HEK293 (cell line): ENCODE measurements at regions not wholly inside any gene's neighbourhood (a gene's known extent, or its start where the extent isn't known, plus 50 kb on each side); places are given as distances from the start of the nearest gene placed in this dataset.

Experiments used
- KLF1 ChIP-seq: fragments of 450-650 bp; formaldehyde crosslinking; IDR thresholded peaks from 2 replicates; pipeline ENCODE4 v1.5.1; 2016; ENCODE audit warnings: missing biosample characterization, missing genetic modification characterization
- MYNN ChIP-seq: fragments of 450-650 bp; formaldehyde crosslinking; IDR thresholded peaks from 2 replicates; pipeline ENCODE4 v1.5.1; 2016; ENCODE audit warnings: missing biosample characterization, missing genetic modification characterization, borderline replicate concordance
- WT1 ChIP-seq: fragments of 450-650 bp; formaldehyde crosslinking; IDR thresholded peaks from 2 replicates; pipeline ENCODE4 v1.5.1; 2016; ENCODE audit warnings: missing biosample characterization, missing genetic modification characterization
- ZBTB21 ChIP-seq: fragments of 450-650 bp; formaldehyde crosslinking; IDR thresholded peaks from 2 replicates; pipeline ENCODE4 v1.5.1; 2017; ENCODE audit warnings: missing biosample characterization, missing genetic modification characterization
- ZEB2 ChIP-seq: fragments of 450-650 bp; formaldehyde crosslinking; IDR thresholded peaks from 2 replicates; pipeline ENCODE4 v1.5.1; 2016; ENCODE audit warnings: missing biosample characterization, missing genetic modification characterization
- ZFP37 ChIP-seq: fragments of 450-650 bp; formaldehyde crosslinking; IDR thresholded peaks from 2 replicates; pipeline ENCODE4 v1.5.1; 2016; ENCODE audit warnings: missing biosample characterization, missing genetic modification characterization
- ZNF16 ChIP-seq: fragments of 450-650 bp; formaldehyde crosslinking; IDR thresholded peaks from 2 replicates; pipeline ENCODE4 v1.5.1; 2016; ENCODE audit warnings: low read depth, missing biosample characterization, missing genetic modification characterization
- ZNF169 ChIP-seq: fragments of 450-650 bp; formaldehyde crosslinking; IDR thresholded peaks from 2 replicates; pipeline ENCODE4 v1.5.1; 2016; ENCODE audit warnings: missing biosample characterization, missing genetic modification characterization
- ZNF24 ChIP-seq: fragments of 450-650 bp; formaldehyde crosslinking; IDR thresholded peaks from 2 replicates; pipeline ENCODE4 v1.5.1; 2016; ENCODE audit warnings: missing biosample characterization, missing genetic modification characterization
- ZNF302 ChIP-seq: fragments of 450-650 bp; formaldehyde crosslinking; IDR thresholded peaks from 2 replicates; pipeline ENCODE4 v1.5.1; 2016; ENCODE audit warnings: missing biosample characterization, missing genetic modification characterization, low read depth
- ZNF391 ChIP-seq: fragments of 450-650 bp; formaldehyde crosslinking; IDR thresholded peaks from 2 replicates; pipeline ENCODE4 v1.5.1; 2016; ENCODE audit warnings: low read depth, missing biosample characterization, missing genetic modification characterization, borderline replicate concordance
- ZNF426 ChIP-seq: fragments of 450-650 bp; formaldehyde crosslinking; IDR thresholded peaks from 2 replicates; pipeline ENCODE4 v1.5.1; 2017; ENCODE audit warnings: missing biosample characterization, missing genetic modification characterization, mild to moderate bottlenecking, inconsistent platforms, moderate library complexity
- ZNF433 ChIP-seq: fragments of 450-650 bp; formaldehyde crosslinking; IDR thresholded peaks from 2 replicates; pipeline ENCODE4 v1.5.1; 2016; ENCODE audit warnings: missing biosample characterization, missing genetic modification characterization, low read depth
- ZNF521 ChIP-seq: fragments of 450-650 bp; formaldehyde crosslinking; IDR thresholded peaks from 2 replicates; pipeline ENCODE4 v1.5.1; 2017; ENCODE audit warnings: missing biosample characterization, mild to moderate bottlenecking, missing genetic modification characterization
- ZNF529 ChIP-seq: fragments of 450-650 bp; formaldehyde crosslinking; IDR thresholded peaks from 2 replicates; pipeline ENCODE4 v1.5.1; 2017; ENCODE audit warnings: missing genetic modification characterization, missing biosample characterization; ENCODE audit not compliant: insufficient replicate concordance
- ZNF549 ChIP-seq: fragments of 450-650 bp; IDR thresholded peaks from 2 replicates; pipeline ENCODE4 v1.5.1; 2018; ENCODE audit warnings: missing biosample characterization, missing genetic modification characterization, mild to moderate bottlenecking, inconsistent platforms, moderate library complexity
- ZNF561 ChIP-seq: fragments of 450-650 bp; IDR thresholded peaks from 2 replicates; pipeline ENCODE4 v1.5.1; 2018; ENCODE audit warnings: missing biosample characterization, missing genetic modification characterization, borderline replicate concordance
- ZNF571 ChIP-seq: fragments of 450-650 bp; formaldehyde crosslinking; IDR thresholded peaks from 2 replicates; pipeline ENCODE4 v1.5.0; 2017; ENCODE audit warnings: missing biosample characterization, missing genetic modification characterization
- ZNF610 ChIP-seq: fragments of 450-650 bp; formaldehyde crosslinking; IDR thresholded peaks from 2 replicates; pipeline ENCODE4 v1.5.1; 2016; ENCODE audit warnings: missing biosample characterization, missing genetic modification characterization, borderline replicate concordance
- ZNF623 ChIP-seq: fragments of 450-650 bp; formaldehyde crosslinking; IDR thresholded peaks from 2 replicates; pipeline ENCODE4 v1.5.1; 2016; ENCODE audit warnings: missing biosample characterization, missing genetic modification characterization
- ZNF626 ChIP-seq: fragments of 450-650 bp; sonication (Bioruptor Pico); formaldehyde crosslinking; IDR thresholded peaks from 2 replicates; pipeline ENCODE4 v1.5.1; 2018; ENCODE audit warnings: missing biosample characterization, missing genetic modification characterization, inconsistent platforms
- ZNF670 ChIP-seq: fragments of 450-650 bp; formaldehyde crosslinking; IDR thresholded peaks from 2 replicates; pipeline ENCODE4 v1.5.1; 2016; ENCODE audit warnings: missing biosample characterization, missing genetic modification characterization, low read depth
- ZNF76 ChIP-seq: fragments of 450-650 bp; formaldehyde crosslinking; IDR thresholded peaks from 2 replicates; pipeline ENCODE4; 2016; ENCODE audit warnings: low read depth, missing biosample characterization, missing genetic modification characterization, borderline replicate concordance
- TF ChIP-seq, protein P1 (sequence below): fragments of 450-650 bp; formaldehyde crosslinking; IDR thresholded peaks from 2 replicates; pipeline ENCODE4 v1.5.1; 2016; ENCODE audit warnings: missing biosample characterization, missing genetic modification characterization
- TF ChIP-seq, protein P2 (sequence below): fragments of 450-650 bp; formaldehyde crosslinking; IDR thresholded peaks from 2 replicates; pipeline ENCODE4 v1.5.1; 2017; ENCODE audit warnings: missing biosample characterization, missing genetic modification characterization
- TF ChIP-seq, protein P3 (sequence below): fragments of 450-650 bp; formaldehyde crosslinking; optimal IDR thresholded peaks from 2 replicates; pipeline ENCODE3; 2016; ENCODE audit warnings: missing biosample characterization, mild to moderate bottlenecking, missing genetic modification characterization
- TF ChIP-seq, protein P4 (sequence below): fragments of 450-650 bp; formaldehyde crosslinking; IDR thresholded peaks from 2 replicates; pipeline ENCODE4 v1.5.1; 2016; ENCODE audit warnings: missing biosample characterization, missing genetic modification characterization
- TF ChIP-seq, protein P5 (sequence below): fragments of 450-650 bp; formaldehyde crosslinking; IDR thresholded peaks from 2 replicates; pipeline ENCODE4 v1.5.1; 2016; ENCODE audit warnings: missing biosample characterization, missing genetic modification characterization
- TF ChIP-seq, protein P6 (sequence below): fragments of 450-650 bp; IDR thresholded peaks from 2 replicates; pipeline ENCODE4 v1.5.1; 2018; ENCODE audit warnings: missing biosample characterization, missing genetic modification characterization

DNA sequence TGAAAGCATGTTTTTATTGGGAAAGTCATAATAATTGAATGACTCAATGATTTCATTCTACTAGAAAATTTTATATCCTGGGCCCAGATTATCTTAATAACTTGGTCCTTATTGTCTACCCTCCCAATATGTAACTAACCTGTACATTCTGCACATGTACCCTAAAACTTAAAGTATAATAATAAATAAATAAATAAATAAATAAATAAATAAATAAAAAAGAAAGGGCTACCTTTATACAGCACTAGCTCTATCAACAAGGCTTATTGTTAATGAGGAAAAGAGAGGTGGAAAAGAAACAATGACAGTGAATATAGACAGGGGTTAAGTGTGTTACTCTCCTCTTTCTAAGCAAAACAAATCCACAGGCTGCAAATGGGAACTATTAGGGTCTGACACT is 83.6 kb downstream of the GRIN2B start (continued):
- TF ChIP-seq ZFP37 (tag by site-specific recombination) (no peak), ZNF302 (tag by site-specific recombination) (no peak), KLF1 (tag by site-specific recombination) (no peak), MYNN (no peak), ZNF549 (tag by site-specific recombination) (no peak), ZNF76 (tag by site-specific recombination) (no peak), ZNF670 (tag by site-specific recombination) (no peak), ZNF571 (tag by site-specific recombination) (no peak), ZNF24 (tag by site-specific recombination) (no peak), ZNF610 (tag by site-specific recombination) (no peak), ZBTB21 (no peak), ZNF16 (tag by site-specific recombination) (no peak), ZNF521 (tag by site-specific recombination) (no peak), ZNF433 (tag by site-specific recombination) (no peak), ZEB2 (no peak), ZNF529 (tag by site-specific recombination) (no peak), ZNF626 (tag by site-specific recombination) (no peak), WT1 (tag by site-specific recombination) (no peak), ZNF391 (tag by site-specific recombination) (no peak), ZNF623 (tag by site-specific recombination) (peak; percentile 46), ZNF426 (tag by site-specific recombination) (peak; percentile 66), ZNF561 (tag by site-specific recombination) (no peak), ZNF169 (tag by site-specific recombination) (no peak)
- TF ChIP-seq, protein P1, sequence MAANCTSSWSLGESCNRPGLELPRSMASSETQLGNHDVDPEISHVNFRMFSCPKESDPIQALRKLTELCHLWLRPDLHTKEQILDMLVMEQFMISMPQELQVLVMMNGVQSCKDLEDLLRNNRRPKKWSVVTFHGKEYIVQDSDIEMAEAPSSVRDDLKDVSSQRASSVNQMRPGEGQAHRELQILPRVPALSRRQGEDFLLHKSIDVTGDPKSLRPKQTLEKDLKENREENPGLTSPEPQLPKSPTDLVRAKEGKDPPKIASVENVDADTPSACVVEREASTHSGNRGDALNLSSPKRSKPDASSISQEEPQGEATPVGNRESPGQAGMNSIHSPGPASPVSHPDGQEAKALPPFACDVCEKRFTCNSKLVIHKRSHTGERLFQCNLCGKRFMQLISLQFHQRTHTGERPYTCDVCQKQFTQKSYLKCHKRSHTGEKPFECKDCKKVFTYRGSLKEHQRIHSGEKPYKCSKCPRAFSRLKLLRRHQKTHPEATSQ (tag by site-specific recombination), result no peak
- TF ChIP-seq, protein P2, sequence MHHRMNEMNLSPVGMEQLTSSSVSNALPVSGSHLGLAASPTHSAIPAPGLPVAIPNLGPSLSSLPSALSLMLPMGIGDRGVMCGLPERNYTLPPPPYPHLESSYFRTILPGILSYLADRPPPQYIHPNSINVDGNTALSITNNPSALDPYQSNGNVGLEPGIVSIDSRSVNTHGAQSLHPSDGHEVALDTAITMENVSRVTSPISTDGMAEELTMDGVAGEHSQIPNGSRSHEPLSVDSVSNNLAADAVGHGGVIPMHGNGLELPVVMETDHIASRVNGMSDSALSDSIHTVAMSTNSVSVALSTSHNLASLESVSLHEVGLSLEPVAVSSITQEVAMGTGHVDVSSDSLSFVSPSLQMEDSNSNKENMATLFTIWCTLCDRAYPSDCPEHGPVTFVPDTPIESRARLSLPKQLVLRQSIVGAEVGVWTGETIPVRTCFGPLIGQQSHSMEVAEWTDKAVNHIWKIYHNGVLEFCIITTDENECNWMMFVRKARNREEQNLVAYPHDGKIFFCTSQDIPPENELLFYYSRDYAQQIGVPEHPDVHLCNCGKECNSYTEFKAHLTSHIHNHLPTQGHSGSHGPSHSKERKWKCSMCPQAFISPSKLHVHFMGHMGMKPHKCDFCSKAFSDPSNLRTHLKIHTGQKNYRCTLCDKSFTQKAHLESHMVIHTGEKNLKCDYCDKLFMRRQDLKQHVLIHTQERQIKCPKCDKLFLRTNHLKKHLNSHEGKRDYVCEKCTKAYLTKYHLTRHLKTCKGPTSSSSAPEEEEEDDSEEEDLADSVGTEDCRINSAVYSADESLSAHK (tag by site-specific recombination), result no peak
- TF ChIP-seq, protein P3, sequence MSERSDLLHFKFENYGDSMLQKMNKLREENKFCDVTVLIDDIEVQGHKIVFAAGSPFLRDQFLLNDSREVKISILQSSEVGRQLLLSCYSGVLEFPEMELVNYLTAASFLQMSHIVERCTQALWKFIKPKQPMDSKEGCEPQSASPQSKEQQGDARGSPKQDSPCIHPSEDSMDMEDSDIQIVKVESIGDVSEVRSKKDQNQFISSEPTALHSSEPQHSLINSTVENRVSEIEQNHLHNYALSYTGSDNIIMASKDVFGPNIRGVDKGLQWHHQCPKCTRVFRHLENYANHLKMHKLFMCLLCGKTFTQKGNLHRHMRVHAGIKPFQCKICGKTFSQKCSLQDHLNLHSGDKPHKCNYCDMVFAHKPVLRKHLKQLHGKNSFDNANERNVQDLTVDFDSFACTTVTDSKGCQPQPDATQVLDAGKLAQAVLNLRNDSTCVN (tag by site-specific recombination), result no peak
- TF ChIP-seq, protein P4, sequence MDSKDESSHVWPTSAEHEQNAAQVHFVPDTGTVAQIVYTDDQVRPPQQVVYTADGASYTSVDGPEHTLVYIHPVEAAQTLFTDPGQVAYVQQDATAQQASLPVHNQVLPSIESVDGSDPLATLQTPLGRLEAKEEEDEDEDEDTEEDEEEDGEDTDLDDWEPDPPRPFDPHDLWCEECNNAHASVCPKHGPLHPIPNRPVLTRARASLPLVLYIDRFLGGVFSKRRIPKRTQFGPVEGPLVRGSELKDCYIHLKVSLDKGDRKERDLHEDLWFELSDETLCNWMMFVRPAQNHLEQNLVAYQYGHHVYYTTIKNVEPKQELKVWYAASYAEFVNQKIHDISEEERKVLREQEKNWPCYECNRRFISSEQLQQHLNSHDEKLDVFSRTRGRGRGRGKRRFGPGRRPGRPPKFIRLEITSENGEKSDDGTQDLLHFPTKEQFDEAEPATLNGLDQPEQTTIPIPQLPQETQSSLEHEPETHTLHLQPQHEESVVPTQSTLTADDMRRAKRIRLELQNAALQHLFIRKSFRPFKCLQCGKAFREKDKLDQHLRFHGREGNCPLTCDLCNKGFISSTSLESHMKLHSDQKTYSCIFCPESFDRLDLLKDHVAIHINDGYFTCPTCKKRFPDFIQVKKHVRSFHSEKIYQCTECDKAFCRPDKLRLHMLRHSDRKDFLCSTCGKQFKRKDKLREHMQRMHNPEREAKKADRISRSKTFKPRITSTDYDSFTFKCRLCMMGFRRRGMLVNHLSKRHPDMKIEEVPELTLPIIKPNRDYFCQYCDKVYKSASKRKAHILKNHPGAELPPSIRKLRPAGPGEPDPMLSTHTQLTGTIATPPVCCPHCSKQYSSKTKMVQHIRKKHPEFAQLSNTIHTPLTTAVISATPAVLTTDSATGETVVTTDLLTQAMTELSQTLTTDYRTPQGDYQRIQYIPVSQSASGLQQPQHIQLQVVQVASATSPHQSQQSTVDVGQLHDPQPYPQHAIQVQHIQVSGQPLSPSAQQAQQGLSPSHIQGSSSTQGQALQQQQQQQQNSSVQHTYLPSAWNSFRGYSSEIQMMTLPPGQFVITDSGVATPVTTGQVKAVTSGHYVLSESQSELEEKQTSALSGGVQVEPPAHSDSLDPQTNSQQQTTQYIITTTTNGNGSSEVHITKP (tag by site-specific recombination), result no peak
- TF ChIP-seq, protein P5, sequence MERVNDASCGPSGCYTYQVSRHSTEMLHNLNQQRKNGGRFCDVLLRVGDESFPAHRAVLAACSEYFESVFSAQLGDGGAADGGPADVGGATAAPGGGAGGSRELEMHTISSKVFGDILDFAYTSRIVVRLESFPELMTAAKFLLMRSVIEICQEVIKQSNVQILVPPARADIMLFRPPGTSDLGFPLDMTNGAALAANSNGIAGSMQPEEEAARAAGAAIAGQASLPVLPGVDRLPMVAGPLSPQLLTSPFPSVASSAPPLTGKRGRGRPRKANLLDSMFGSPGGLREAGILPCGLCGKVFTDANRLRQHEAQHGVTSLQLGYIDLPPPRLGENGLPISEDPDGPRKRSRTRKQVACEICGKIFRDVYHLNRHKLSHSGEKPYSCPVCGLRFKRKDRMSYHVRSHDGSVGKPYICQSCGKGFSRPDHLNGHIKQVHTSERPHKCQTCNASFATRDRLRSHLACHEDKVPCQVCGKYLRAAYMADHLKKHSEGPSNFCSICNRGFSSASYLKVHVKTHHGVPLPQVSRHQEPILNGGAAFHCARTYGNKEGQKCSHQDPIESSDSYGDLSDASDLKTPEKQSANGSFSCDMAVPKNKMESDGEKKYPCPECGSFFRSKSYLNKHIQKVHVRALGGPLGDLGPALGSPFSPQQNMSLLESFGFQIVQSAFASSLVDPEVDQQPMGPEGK (tag by site-specific recombination), result no peak
- TF ChIP-seq, protein P6, sequence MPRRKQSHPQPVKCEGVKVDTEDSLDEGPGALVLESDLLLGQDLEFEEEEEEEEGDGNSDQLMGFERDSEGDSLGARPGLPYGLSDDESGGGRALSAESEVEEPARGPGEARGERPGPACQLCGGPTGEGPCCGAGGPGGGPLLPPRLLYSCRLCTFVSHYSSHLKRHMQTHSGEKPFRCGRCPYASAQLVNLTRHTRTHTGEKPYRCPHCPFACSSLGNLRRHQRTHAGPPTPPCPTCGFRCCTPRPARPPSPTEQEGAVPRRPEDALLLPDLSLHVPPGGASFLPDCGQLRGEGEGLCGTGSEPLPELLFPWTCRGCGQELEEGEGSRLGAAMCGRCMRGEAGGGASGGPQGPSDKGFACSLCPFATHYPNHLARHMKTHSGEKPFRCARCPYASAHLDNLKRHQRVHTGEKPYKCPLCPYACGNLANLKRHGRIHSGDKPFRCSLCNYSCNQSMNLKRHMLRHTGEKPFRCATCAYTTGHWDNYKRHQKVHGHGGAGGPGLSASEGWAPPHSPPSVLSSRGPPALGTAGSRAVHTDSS (tag by site-specific recombination), result no peak
